ENCODE measurements at regions not wholly inside any gene's neighbourhood (a gene's known extent, or its start where the extent isn't known, plus 50 kb on each side); places are given as distances from the start of the nearest gene placed in this dataset.

DNA sequence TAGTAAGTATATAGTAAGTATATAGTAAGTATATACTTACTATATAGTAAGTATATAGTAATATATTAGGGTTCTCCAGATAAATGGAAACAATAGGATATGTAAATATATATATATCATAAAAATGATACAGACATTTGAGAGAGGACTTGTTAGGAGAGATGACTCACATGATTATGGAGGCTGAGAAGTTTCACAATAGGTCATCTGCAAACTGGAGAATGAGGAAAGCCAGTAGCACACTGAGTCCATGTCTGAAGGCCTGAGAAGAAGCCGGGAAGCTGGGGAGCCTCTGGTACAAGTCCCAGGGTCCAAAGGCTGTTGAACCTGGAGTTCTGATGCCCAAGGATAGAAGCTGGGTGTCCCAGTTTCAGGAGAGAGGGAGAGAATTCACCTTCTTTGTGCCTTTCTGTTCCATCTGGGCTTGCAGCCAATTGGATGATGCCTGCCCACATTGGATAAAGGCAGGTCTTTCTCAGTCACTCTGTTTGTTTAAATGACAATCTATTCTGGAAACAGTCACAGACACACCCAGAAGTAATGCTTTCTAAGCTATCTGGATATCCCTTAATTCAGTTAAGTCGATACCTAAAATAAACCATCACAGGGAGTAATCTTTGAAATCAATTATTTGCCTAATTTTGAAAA is 205.5 kb upstream of the CDC14C start:
- DNase-seq (no peak), ATAC-seq (no peak)
- Histone ChIP-seq H3K4me1 (no peaks in the 10 kb centered on the region), H3K4me3 (no peak overlapping the region), H3K27me3 (no peaks in the 10 kb centered on the region), H3K9me3 (no peaks in the 10 kb centered on the region), H3K27ac (no peak overlapping the region), H3K36me3 (no peaks in the 10 kb centered on the region)
- TF ChIP-seq POLR2A (IDR thresholded peaks at IDR 0.05): no peak
- TF ChIP-seq, protein P1, sequence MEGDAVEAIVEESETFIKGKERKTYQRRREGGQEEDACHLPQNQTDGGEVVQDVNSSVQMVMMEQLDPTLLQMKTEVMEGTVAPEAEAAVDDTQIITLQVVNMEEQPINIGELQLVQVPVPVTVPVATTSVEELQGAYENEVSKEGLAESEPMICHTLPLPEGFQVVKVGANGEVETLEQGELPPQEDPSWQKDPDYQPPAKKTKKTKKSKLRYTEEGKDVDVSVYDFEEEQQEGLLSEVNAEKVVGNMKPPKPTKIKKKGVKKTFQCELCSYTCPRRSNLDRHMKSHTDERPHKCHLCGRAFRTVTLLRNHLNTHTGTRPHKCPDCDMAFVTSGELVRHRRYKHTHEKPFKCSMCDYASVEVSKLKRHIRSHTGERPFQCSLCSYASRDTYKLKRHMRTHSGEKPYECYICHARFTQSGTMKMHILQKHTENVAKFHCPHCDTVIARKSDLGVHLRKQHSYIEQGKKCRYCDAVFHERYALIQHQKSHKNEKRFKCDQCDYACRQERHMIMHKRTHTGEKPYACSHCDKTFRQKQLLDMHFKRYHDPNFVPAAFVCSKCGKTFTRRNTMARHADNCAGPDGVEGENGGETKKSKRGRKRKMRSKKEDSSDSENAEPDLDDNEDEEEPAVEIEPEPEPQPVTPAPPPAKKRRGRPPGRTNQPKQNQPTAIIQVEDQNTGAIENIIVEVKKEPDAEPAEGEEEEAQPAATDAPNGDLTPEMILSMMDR (IDR thresholded peaks at IDR 0.05): no peak
- intact Hi-C loops (cut with DNase I): no loop called here
- 53 to 67% (median 61%) methylated on average over 2 of the region's 2 CpGs for WGBS, 4 donors

DNA sequence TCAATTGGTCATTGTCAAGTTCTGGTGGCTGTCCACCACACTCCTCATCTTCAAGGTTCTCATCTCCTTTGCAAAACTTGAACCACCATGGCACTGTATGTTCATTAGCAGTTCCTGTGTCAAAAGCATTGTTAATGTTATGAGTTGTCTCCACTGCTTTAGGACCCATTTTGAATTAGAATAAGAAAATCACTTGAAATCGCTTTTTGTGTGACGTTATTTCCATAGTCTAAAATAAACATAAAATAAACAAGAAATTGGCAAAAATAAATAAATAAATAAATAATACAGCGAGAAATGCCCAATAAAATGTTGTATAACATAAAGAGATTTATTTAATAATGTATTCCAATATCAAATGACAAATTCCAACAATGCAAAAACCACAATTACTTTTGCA is 195.5 kb upstream of the CDC14C start:
- ATAC-seq: no peak
- H3K36me3 ChIP-seq: no peaks in the 10 kb centered on the region
- TF ChIP-seq, protein P1 (IDR thresholded peaks at IDR 0.05): no peak
- TF ChIP-seq POLR2A (IDR thresholded peaks at IDR 0.05): no peak
- no peaks in the 10 kb centered on the region for H3K27me3 ChIP-seq
- no peak for DNase-seq
- H3K4me1 ChIP-seq: no peaks in the 10 kb centered on the region
- peaks cover 0 to 4% (median 0%) of the 10 kb centered on the region in 12 donors for H3K9me3 ChIP-seq
- WGBS, 4 donors: 60 to 83% (median 79%) methylated on average over 3 of the region's 3 CpGs
- H3K27ac ChIP-seq: no peak overlapping the region
- intact Hi-C loops (cut with DNase I): no loop called here
- no peak overlapping the region for H3K4me3 ChIP-seq

DNA sequence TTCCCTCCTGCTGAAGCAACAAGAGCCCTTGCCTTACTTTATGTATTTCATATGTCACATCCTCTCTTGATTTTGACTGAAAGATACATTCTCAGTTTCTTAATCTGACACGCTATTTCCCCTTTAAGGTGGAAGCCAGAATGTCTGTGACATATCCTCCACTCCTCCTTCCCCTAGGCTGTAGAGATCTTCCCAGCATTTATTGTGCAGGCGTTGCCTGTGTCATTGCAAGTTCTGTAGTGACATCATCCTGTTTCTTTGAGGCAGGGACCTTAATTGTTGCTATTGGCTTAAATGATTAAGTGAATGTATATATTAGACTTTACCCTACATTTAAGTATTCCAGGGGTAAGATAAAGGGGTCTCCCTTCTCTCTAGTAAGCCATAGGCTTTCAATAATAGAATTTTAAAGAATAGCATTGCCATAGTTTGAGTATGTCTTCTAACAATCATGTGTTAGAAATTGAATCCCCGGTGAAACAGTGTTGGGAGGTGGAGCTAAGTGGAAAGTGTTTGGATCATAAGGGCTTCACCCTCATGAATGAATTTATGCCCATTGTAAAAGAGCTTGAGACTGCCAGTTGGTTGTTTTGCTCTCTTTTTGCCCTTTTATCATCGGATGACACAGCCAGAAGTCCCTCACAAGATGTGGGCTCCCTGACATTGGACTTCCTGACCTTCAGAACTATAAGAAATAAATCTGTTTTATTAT is 189.5 kb upstream of the CDC14C start:
- peaks cover 0 to 14% (median 2%) of the 10 kb centered on the region in 12 donors for H3K9me3 ChIP-seq
- intact Hi-C loops (cut with DNase I): no loop called here
- H3K36me3 ChIP-seq: no peaks in the 10 kb centered on the region
- no peak overlapping the region for H3K4me3 ChIP-seq
- H3K27ac ChIP-seq: no peak overlapping the region
- whole genome bisulfite sequencing, 4 donors: 56 to 71% (median 69%) methylated on average over 4 of the region's 4 CpGs
- H3K27me3 ChIP-seq: no peaks in the 10 kb centered on the region
- DNase-seq: no peak
- TF ChIP-seq, protein P1 (IDR thresholded peaks at IDR 0.05): no peak
- no peak for TF ChIP-seq POLR2A (IDR thresholded peaks at IDR 0.05)
- no peak for ATAC-seq
- no peaks in the 10 kb centered on the region for H3K4me1 ChIP-seq

DNA sequence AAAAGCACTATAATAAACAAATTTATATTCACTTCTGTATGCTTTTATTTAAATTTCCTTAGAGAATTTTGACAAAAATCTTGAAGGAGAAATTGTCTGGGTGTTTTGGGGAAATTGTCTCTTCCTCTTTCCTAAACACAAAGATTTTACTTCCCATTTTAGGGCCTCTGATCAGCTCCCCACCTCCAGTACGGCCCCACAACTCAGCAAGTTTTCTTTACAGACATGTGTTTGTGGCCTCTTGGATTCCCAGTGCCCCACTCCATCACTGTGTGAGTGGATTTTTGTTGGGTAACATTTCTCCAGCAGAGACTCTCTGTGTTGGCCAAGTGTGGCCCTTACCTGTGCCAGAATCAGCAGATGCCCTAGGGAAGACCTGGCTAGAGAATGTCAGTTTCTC is 182.8 kb upstream of the CDC14C start:
- H3K27me3 ChIP-seq: no peaks in the 10 kb centered on the region
- TF ChIP-seq POLR2A (IDR thresholded peaks at IDR 0.05): no peak
- TF ChIP-seq, protein P1 (IDR thresholded peaks at IDR 0.05): no peak
- no peaks in the 10 kb centered on the region for H3K4me1 ChIP-seq
- no peak overlapping the region for H3K27ac ChIP-seq
- intact Hi-C loops (cut with DNase I): no loop called here
- no peak overlapping the region for H3K4me3 ChIP-seq
- peaks cover 0 to 14% (median 2%) of the 10 kb centered on the region in 12 donors for H3K9me3 ChIP-seq
- DNase-seq: peak in 1 of 5 donors; percentile 10
- peak in 1 of 4 donors; percentile 22 for ATAC-seq
- H3K36me3 ChIP-seq: no peaks in the 10 kb centered on the region
- WGBS, 4 donors: 46 to 61% (median 50%) methylated on average over 1 of the region's 1 CpG
